Hypothalamus (tissue), 51 donors: ENCODE measurements at regions not wholly inside any gene's neighbourhood (a gene's known extent, or its start where the extent isn't known, plus 50 kb on each side); places are given as distances from the start of the nearest gene placed in this dataset.

Source experiments
- DNase-seq, 51 donors: peaks; one replicate each; lab custom pipeline; 2025; lab: John Stamatoyannopoulos, UW

DNA sequence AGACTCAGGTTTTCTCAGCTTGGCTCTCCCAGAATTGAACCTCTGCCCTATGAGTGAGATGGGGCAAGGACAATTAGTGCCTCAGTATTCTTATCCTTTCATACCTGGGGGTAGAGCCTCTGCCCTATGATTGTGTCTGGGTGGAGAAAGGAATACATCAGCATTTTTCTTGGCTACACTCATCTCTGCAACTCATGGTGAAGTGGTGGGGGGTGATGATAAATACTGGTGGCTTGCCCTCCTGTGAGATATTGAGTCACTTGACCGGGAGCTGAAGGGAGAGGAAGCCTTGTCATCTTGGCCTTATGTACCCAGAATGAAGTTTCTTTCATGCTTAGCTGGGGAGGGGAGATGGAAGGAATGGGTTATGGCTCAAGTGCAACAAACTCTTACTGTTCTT lies 71.3 kb upstream of the ENOX2 start:
- DNase-seq = no peak

DNA sequence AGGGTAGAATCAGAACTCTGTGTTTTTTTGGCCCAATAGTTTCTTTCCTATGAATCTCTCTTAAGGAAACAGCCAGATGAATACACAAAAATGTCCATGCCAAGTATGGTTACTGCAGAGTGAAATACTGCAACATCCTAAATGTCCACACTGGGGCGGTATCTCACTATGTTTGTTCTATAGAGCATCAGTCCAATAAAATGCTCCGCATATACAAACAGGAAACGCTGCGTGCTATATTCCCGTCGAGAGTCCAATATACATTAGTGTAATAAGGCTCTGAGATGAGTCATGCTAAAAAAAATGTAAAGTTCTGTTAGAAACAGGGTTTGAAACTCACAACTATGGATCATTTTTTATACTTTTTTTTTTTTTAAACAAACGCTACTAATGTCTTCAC lies 72.9 kb upstream of the ENOX2 start:
- peak in 14 of 51 donors; percentile 0 to 20 (median 4) for DNase-seq

DNA sequence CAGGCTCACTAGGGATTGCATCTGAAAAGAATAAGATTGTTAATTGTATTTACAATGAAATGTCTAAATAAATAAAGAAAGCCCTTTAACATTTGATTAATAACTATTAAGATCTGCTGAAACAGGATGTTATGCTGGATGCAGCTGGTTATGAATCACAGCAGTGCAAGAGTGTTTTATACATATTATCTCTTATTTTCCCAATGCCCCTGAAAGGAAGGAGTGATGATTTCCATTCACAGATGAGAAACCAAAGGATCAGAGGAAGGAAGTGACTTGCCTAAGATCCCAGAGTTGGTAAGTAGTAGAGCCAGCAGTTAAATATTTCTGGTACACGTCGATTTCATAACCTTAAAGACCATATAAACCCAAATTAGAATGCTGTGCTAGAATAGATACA lies 76.3 kb upstream of the ARHGAP36 start:
- DNase-seq = no peak

DNA sequence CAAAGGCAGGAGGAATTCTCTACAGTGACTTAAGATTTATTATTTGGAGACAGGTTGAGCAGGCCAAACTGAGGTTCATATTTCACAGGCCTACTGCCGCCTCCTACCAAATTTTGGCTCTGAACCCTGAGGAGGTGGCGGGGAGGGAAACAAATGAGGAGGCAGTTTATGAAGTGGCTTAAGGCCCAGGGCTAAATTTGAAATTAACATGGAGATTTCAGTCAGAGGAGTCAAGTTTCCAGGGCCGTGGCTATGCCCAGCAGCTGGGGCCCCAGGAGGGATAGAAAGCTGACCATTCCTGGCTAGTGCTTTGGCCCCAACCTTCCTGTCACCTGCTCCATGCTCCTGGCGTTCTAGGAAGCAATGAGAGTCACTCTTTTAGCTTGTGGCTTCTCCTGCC lies 73.4 kb upstream of the ARHGAP36 start:
- no peak for DNase-seq

DNA sequence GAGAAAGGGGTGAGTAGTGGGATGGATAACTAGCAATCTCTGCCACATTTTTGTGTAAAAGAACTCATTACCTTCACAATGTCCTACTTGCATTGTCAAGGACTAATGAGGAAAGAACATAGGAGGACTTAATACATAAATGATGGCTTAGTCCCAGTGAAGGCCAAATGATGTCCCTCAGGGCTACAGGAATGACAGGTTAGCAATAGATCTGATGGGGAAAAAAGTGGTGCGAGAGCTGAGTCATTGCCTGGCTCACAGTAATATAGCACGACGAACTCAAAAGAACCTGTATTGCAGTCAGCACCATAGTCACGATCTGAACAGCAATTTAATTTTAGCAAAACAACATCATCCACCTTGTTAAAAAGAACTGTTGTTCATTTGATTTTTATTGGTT lies 70.9 kb upstream of the ARHGAP36 start:
- DNase-seq = no peak

DNA sequence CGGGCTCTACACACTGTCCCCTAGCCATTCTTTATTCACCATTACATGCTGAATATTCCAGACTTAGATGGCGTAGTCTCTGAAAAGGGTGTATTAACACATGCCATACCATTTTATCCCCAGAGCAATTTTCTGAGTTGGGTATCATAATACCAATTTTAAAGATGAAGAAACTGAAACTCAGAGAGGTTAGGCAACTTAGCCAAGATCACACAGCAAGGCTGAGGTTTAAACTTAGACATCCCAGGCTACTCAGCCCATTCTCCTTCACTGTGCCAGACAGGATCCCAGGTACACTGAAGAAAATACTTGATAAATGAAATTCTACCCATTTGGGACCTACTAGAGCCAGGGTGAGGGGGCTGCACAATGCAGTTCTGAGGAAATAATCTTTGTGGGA lies 67.4 kb upstream of the ARHGAP36 start:
- DNase-seq = no peak

DNA sequence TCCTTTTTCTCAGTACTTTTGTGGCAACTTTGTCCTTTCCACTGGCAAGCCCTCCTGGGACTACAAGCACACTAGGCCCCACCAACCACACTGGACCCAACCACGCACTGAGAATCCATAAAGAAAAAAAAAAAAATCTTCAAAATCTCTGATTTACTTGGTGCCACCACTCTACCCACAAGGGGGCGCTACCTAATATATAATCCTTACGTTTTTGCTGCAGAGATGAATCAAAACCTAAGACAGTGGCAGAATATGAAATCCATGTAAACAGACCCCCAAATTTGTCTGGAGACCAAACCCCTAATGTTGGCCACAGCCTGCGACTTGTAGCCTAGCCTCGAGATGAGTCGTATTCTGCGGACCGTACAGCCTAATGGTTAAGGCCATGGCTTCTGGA lies 63.5 kb upstream of the ARHGAP36 start:
- DNase-seq = peak in 5 of 51 donors; percentile 0 to 15 (median 0)

DNA sequence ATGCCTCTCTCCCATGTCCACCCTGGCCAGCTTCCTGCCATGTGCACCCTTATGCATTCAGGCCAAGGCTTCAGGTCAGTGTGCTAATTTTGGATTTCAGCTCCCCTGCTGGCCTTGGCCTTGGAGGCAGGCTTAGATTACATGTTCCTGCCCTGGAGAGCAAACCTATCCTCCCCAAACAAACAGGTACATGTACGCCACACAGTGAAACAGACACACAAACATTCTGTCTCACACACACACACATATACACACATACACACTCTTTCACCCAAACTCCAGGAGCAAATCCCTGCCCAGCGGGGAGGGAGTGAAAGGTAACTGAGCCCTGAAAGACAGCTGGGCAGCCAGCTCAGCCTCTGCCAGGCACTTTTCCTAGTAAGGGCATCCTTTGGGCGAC lies 62.7 kb upstream of the ARHGAP36 start:
- no peak for DNase-seq

DNA sequence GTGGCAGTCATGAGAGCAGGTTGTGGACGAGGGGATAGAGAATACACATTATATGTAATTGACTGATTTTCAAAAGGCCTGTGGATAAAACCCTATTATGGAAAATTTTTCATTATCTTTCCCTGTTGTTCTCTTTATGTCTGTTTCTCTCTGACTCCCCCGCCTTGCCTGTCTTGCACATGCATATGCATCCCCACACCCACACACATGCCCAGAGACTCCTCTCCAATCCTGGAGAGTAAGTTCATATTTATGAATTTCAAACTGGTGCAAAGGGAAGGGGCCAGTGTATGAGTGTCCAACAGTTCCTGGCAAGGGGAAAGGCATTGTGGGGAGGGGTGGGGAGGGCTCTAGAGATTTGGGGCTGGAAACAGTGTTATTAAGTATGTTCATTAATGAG lies 60.8 kb upstream of the ARHGAP36 start:
- DNase-seq = no peak

DNA sequence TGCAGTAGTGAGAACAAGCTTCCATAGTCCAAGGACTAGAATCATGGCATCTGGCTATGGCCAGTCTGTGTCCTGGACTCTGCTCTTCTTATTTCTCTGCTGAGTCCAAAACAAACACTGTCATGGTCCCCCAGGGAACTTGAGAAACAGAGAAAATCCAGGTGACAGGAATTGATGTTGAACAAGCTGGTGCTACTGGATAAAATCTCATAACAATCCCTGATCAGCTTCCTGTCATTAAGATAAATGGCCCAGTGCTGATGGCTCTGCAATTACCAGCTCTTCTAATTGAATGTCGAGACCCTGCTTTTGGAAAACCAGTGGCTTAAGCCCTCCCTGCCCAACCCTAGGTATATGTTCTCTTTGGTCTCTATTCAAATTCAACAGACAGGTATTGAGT lies 58.8 kb upstream of the ARHGAP36 start:
- DNase-seq = no peak
